ENCODE measurements at regions not wholly inside any gene's neighbourhood (a gene's known extent, or its start where the extent isn't known, plus 50 kb on each side); places are given as distances from the start of the nearest gene placed in this dataset.
A peak's percentile ranks its signal among the peaks of the same experiment; 100 is the strongest.
"Not testable (repeated sequence)": the region's sequence is repeated elsewhere in the genome, so short reads cannot be mapped to it uniquely, and the experiment has no call there.

DNA sequence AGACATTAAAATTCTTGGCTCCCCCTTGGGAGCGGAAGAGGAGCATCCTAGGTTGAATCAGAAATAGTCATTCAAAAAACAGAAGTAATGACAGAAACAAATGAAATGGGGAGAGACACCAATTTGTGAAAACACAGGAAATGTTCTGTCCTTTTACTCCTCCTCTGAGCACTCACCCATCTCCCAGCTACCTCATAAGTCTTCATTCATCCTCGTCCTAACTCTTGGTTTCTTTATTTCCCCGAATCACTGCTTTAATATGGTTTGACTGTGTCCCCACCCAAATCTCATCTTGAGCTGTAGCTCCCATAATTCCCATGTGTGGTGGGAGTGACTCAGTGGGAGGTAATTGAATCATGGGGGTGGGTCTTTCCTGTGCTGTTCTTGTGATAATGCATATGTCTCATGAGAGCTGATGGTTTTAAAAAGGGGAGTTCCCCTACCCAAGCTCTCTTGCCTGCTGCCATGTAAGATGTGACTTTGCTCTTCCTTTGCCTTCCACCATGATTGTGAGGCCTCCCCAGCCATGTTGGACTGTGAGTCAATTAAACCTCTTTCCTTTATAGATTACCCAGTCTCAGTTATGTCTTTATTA is 579.7 kb upstream of the CBLB start:
- not testable (repeated sequence) for DNase-seq (ENCODE audit: low read depth in 3 of 3)

DNA sequence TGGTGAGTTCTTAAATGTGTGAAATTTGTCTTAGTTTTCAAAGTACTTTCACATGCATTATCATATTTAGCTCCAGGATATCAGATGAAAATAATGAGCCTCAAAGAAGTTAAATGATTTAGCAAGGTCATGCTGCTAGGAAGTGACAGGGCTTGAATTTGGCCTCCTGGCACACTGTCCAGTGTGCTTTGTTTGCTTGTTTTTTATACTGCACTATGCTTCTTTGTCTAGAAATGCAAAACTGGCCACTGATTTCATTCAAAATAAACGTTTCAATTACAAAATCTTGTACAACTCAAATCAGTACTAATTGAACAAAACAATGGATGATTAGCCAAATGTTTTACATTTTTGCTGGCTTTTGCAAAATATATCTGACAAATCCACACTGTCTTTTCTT is 583.3 kb upstream of the CBLB start:
- DNase-seq (ENCODE audit: low read depth in 3 of 3), result no peak

DNA sequence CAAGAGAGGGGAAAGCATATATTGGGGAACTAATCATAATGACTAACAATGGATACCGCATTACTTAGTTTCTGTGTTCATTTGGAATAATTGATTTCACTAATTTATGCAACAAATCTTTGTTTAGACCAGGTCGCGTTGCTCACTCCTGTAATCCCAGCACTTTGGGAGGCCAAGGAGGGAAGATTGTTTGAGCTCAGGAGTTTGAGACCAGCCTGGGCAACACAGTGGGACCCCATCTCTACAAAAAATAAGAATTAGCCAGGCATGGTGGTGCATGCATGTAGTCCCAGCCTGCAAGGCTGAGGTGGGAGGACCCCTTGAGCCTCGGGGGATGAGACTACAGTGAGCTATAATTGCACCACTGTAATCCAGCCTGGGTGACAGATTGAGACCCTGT is 585.7 kb upstream of the CBLB start:
- no peak for DNase-seq (ENCODE audit: low read depth in 3 of 3)

DNA sequence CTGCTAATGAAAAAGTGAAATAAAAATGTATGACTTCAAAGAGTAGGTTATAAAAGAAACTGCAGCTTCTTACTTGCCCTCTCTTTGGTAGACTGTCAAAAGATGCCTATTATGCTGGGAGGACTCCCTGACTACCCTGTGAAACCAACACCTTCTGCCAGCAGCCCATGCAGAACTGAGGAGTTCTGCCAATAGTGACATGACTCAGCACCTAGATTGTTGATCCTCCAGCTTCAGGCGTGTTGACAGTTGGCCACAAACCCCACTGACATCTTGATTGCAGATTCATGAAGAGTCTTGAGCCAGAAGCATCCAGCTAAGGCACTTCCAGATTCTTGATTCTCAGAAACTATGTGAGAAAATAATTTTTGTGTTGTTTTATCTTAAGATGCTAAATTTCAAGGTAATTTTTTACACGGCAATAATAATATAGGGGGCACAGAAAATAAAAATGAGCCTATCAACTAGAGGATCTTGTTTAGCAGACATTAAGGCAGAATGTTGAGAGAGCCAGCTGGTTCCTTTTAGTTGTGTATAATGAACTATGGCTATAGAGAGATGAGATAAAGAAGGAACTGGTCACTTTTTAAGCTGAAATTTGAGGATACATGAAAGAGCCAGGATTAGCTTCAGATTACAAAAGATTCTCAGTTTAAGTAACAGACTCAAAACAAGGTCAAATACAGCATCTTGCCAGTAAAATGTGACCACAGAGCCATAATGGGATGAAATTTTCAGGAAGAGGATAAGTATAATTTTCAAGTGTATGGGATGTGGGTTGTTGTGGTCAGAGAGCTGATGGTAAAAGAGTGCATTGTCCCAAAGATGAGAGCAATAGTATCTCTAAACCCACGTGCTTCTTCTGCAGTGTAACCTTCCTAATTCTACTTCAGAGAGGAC is 588.7 kb upstream of the CBLB start:
- peak in 1 of 3 donors; percentile 5 for DNase-seq (ENCODE audit: low read depth in 3 of 3)

DNA sequence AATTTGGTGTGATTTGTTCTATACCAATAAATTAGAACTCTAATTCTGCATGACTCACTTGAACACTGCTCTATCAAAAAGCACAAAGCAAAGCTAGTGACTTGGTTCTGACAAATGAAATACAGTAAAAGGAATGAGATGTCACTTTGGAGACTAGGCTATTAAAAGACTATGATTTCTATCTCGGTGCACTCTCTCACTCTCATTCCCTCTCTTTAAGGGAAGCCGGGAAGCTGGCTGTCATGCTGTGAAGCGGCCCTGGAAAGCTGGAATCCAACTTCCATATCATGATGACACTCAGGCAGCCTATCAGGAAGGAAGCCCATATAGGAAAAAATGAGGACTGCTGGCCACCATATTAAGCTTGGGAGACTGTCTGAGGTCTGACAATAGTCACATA is 590.1 kb upstream of the CBLB start:
- DNase-seq (ENCODE audit: low read depth in 3 of 3), result no peak

DNA sequence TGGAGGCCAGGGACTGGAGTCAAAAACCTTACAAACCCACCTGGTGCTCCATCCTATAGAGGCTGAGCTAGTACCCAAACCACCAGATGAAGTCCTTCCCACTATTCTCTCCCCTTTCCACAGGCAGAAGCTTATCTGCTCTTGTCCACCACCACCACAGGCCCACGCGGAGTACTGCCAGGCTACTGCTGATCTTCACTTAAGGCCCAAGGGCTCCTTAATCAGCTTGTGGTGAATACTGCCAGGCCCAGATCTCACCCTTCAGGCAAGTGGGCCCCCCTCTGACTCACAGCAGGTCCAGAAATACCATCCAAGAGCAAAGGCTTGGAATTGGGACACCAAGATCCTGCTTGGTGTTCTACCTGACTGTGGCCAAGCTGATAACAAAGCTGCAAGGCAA is 598.1 kb upstream of the CBLB start:
- DNase-seq (ENCODE audit: low read depth in 3 of 3), result no peak

DNA sequence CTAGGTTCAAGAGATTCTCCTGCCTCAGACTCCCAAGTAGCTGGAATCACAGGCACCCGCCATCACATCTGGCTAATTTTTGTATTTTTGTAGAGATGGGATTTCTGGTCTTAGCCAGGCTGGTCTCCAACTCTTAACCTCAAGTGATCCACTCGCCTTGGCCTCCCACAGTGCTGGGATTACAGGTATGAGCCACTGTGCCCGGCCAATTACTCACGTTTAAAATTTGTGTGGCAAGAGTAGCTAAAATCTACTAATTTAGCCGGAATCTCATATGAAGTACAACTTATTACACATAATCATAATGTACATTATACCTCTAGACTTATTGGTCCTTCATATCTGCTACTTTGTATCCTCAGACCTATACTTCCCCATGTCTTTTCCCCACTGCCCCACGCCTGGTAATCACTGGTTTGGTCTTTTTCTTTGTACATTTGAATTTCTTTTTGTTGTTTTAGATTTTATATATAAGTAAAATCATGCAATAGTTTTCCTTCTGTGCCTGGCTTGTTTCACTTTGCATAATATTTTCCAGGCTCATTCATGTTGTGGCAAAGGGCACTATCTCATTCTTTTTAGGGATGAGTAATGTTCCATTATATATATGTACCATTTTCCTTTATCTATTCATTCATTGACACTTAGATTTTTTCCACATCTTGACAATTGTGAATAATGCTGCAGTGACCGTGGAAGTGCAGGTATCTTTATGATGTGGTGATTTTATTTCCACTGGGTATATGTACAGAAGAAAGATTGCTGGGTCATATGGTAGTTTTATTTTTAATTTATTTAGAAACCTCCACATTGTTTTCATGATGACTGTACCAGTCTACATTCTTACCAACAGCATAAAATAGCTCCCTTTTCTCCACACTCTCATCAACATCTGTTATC is 605.0 kb upstream of the CBLB start:
- peak in 2 of 3 donors; percentile 3 to 41 for DNase-seq (ENCODE audit: low read depth in 3 of 3)

DNA sequence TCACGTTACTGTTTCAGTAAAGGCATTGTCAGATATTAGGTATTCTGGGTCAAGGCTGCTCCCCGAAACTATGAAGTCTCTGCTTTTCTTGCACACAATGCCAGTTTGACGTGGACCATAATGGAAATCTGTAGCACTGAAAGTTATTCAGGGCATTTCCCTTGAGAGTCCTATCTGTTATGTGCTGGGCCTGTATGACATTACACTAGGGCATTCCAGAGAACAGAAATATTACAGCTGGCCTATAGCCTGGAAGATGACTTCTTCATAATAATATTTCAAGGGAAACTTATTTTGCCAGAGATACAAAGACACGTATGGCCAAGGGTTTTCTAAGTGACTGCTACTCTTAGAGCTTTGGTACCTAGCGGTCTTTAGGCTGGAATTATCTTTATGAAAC is 613.6 kb upstream of the CBLB start:
- no peak for DNase-seq (ENCODE audit: low read depth in 3 of 3)

DNA sequence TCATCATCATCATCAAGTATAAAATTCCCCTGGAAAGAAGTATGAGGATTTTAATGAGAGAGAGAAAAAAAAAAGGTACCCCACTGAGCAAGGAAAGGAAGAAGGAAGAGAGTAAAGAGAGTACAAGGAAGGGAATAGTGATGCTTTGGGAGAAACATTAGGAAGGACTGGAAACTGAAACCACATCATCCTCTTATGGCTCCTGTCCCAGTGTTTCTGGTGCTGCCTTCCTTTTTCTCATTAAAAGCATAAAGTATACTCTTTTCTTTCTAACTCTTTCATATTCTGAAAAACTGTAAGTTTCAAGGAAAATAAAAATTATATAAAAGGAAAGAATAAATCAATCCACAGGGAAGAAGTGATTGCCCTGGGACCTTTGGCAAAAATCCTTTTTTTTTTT is 616.4 kb upstream of the CBLB start:
- DNase-seq (ENCODE audit: low read depth in 3 of 3), result no peak

DNA sequence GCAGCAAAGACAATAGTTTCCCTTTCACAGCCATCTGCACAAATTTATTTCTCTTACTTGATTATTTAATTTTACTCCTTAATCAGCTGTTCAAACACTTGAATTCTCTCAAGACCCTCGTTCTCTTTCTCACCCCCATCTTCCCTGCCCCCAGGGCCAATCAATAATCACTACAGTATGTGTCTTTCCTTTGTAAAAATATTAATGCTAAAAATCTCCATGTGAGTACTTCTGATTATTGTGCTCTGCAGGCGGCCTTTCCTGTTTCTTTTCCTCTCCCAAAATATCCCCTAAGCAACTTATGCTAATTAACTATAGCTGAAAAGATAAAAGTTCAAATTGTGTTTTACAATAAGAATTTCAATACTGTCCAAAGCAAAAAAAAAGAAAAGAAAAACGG is 617.0 kb upstream of the CBLB start:
- no peak for DNase-seq (ENCODE audit: low read depth in 3 of 3)

DNA sequence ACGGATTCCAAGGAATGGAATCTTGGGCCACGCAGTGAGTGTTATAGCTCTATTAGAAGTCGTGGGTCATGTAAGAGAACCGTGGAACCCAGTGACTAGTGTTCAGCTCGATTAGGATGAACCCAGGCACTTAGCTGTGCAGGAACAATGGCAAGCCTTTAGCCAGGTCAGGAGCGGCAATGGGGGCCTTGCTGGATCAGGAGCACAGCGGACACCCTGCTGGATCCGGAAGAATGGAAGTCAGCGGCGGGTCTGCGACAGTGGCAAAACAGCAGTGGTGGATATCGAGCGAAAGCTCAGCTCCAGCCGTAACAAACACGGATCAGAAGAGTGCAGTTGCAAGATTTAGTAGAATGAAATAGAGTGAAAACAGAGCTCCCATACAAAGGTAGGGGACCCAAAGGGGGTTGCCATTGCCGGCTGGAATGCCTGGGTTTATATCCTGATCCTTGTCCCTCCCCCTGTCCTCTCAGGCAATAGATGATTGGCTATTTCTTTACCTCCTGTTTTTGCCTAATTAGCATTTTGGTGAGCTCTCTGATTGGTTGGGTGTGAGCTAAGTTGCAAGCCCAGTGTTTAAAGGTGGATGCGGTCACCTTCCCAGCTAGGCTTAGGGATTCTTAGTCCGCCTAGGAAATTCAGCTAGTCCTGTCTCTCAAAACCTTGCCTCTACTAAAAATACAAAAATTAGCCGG is 618.3 kb upstream of the CBLB start:
- DNase-seq (ENCODE audit: low read depth in 3 of 3), result not testable (repeated sequence)

DNA sequence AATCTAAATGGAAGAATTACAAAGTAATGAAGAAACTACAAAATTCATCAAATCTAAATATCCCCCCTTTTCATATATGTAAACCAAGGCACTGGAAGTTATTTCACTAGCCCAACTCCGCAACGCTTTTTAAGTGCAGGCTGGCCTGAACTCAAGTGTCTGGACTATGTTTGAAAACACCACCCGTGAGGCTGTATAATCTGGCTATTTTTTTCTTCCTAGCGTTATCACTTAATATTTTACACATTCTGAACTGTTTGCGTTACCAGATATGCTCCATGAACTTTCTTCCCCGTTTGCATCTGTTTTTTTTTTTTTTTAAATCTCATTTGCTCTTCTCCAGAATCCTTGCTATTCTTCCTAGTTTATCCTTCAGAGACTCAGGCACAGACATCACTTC is 619.5 kb upstream of the CBLB start:
- no peak for DNase-seq (ENCODE audit: low read depth in 3 of 3)

DNA sequence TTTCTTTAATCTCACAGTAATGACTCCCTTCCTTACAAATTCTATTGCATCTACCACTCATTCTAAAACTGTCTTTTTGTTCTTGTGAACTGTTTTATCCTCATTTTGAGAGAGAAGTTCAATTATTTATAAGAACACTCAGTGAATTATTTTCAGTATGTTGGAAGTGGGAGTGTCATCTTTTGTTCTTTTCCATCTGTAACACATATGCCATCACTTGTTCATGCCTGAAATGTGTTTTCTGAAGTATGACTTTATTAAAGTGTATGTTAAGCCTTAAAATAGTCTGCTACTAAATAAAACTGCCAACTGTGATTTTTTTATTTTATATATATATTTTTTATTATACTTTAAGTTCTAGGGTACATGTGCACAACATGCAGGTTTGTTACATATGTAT is 623.0 kb upstream of the CBLB start:
- DNase-seq (ENCODE audit: low read depth in 3 of 3), result no peak

DNA sequence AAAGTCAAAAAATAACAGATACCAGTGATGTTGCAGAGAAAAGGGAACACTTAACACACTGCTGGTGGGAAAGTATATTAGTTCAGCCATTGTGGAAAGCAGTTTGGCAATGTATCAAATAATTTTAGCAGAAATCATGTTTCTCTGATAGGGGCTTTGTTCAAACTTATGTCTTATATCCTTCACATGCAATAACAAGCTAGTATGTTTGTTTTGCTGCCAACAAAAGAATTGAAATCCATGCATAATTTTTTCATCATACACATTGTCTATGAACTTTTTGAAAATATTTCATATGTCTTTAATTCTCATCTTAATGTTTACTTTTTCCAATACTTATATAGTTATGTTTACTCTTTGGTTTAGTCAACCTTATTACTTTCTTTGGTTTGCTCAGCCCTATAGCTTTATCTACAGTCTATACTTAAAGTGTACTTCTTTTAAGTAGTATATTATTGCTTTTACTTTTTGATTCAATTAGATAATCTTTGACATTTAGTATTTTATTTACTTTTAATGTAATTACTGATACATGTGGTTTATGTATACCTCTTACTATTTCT is 639.6 kb upstream of the CBLB start:
- no peak for DNase-seq (ENCODE audit: low read depth in 3 of 3)

DNA sequence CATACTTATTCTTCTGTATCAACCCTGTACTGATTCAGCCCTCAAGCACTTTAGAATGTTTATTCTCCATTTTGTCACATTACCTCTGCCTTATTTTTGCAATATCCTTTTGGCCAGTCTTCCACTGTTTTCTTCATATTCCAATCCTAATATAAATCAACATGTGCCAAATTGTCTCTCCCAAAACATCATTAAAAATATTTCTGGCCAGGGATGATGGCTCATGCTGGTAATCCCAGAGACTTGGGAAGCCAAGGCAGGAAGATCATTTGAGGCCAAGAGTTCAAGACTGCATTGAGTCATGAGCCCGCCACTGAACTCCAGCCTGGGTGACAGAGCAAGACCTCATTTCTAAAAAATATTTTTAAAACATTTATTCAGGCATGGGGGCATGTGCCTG is 641.4 kb upstream of the CBLB start:
- DNase-seq (ENCODE audit: low read depth in 3 of 3), result no peak

DNA sequence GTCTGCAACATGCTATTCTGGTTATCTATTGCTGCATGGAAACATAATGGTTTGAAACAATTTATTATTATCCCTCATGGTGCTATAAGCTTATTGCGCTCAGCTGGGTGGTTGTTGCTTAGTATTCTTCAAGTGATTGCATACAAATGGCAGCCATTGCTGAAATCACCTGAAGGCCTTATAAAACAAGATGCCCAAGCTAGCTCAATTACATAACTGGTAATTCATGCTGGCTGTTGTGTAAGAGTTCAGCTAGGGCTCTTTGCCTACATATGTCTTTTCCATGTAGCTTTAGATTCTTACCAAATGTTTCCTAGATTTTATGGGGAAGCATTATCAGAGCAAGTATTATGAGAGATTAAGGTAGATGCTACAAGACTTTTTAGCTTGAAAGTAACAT is 644.0 kb upstream of the CBLB start:
- no peak for DNase-seq (ENCODE audit: low read depth in 3 of 3)

DNA sequence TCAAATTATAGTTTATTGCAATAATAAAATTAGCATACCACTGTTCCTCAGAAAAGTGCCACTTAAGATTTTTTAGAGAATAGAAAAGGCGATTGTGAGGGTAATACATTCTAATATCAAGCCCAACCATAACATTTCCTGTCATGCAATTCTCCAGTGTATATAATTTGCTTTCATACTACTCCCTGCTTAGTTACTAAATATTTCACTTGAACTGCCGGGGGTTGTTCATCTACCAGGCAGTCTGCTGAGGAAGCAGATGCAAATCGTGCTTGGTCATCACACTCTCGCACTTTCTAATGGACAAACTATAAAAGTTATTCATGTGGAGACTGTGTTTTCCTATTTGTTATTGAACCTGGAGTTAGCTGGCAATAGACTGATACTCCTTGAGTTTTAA is 645.6 kb upstream of the CBLB start:
- DNase-seq (ENCODE audit: low read depth in 3 of 3), result no peak

DNA sequence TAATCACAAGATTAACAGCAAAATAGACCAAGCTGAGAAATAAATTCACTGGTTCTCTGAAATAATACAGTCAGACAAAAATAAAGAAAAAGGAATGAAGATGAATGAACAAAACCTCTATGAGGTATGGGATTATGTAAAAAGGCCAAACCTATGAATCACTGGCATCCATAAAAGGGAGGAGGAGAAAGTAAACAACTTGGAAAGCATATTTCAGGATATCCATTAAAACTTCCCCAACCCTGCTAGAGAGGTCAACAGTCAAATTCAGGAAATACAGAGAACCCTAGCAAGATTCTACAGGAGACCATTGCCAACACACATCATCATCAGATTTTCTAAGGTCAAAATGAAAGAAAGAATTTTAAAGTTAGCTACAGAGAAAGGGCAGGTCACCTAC is 649.7 kb upstream of the CBLB start:
- no peak for DNase-seq (ENCODE audit: low read depth in 3 of 3)

DNA sequence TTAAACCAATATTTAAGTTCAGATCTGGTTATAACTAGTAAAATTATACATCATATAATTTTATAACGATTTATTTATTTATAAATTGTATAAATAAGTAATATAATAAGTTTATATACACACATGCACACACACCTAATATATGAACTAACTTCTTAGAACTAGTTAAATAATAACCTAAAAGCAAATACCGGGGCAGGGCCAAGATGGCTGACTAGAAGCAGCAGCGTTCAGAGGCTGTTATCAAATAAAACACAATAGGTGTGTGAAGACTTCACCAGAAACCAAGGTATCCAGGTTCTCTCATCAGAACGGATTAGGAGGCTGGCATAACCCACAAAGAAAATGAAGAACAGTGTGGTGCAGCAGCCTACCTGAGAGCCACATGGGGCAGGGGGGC is 653.6 kb upstream of the CBLB start:
- DNase-seq (ENCODE audit: low read depth in 3 of 3), result no peak

DNA sequence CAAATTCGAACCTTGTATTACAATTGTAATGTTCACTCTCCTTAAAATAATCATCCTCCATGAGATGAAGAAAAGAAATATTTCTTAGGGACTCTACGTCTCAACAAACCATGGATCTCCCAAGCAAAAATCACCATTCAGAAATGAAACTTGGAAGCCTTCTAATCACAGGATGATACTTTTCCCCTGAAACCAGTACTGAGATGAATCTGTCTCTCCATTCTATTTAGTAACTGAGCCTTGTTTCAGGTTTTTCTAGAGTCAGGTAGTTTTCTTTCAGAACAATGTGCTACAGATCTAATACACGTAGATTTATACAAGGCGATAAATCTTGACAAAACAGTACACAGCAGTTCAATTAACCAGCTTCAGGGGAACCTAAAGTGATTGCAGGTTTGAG is 660.1 kb upstream of the CBLB start:
- no peak for DNase-seq (ENCODE audit: low read depth in 3 of 3)

DNA sequence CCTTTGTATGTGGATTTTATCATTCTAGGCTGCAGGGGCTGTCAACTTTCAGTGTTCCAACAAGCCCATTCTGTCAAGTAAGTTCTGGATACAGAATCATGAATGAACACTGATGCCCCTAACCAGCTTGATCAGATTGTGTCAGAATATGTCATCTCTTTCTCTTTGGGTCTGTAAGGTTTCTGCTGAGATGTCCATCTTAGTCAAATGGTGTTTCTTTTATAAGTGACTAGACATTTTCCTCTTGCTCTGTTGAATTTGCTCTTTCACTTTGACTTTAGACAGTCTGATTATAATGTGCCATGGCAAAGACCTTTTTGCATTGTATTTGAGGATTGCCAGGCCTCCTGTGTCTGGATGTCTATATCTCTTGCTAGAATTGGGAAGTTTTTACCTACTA is 660.9 kb upstream of the CBLB start:
- DNase-seq (ENCODE audit: low read depth in 3 of 3), result no peak

DNA sequence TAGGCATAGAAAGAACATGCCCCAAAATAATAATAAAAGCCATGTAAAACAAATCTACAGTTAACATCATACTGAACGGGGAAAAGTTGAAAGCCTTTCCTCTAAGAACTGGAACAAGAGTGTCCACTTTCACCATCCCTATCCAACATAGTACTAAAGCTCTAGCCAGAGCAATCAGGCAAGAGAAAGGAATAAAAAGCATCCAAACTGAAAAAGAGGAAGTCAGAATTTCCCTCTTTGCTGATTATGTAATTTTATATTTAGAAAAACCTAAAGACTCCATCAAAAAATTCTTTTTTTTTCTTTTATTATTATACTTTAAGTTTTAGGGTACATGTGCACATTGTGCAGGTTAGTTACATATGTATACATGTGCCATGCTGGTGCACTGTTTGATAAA is 661.6 kb upstream of the CBLB start:
- DNase-seq (ENCODE audit: low read depth in 3 of 3), result no peak
